Activated CD8-positive, alpha-beta memory T cell treated with anti-CD3 and anti-CD28 coated beads, Interleukin-2, amount 50 U/mL, for 48 hours (primary cell): ENCODE measurements at regions not wholly inside any gene's neighbourhood (a gene's known extent, or its start where the extent isn't known, plus 50 kb on each side); places are given as distances from the start of the nearest gene placed in this dataset.

Experiments
- DNase-seq: peaks from one replicate; pipeline ENCODE4 v3.0.0-alpha.2; 2020

- no peak for DNase-seq
These were observed 636.1 kb upstream of the KLF4 start for GRCh38 chr9:108125625-108126024.

GRCh38 chr9:108119530-108120113, 630.1 kb upstream of the KLF4 start:
- no peak for DNase-seq

- no peak for DNase-seq
These were observed 628.2 kb upstream of the KLF4 start for GRCh38 chr9:108117795-108118194.

DNA sequence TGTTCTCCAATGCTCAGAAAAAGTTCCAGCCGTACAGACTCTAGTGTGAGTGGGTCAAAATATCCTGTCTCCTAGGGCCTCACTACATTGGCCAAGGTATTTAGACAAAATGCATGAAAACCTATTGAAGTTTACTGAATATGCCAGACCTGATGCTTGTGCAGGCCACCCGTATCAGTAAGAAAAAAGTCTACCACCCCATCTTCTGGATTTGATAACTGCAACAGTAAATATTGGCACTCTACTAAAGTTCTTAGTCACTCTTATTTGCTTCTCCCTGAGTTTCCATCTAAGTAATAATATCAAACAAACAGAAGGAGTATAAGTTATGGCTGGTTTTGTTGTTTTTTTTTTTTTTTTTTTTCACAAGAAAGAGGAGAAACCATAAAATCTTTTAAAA, 627.7 kb upstream of the KLF4 start:
- DNase-seq: no peak

DNA sequence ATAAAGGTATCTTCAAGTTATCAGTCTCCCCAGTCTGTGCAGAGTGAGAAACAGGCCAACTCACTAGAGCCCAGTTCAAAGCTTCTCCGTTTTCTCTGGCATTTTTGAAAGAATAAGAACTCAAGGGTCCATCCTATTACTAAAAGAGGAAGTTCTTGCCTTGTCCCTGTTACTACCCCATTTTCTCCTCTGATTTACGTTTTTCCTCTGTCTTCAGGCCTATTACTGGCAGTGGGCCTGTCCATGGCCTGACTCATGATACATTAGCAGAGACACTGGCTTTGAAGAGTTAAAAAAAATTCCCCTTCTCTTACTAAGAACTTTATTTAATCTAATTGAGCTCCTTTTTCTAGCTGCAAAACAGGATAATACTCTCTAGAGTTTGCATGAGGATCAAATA, 624.0 kb upstream of the KLF4 start:
- DNase-seq: no peak

DNA sequence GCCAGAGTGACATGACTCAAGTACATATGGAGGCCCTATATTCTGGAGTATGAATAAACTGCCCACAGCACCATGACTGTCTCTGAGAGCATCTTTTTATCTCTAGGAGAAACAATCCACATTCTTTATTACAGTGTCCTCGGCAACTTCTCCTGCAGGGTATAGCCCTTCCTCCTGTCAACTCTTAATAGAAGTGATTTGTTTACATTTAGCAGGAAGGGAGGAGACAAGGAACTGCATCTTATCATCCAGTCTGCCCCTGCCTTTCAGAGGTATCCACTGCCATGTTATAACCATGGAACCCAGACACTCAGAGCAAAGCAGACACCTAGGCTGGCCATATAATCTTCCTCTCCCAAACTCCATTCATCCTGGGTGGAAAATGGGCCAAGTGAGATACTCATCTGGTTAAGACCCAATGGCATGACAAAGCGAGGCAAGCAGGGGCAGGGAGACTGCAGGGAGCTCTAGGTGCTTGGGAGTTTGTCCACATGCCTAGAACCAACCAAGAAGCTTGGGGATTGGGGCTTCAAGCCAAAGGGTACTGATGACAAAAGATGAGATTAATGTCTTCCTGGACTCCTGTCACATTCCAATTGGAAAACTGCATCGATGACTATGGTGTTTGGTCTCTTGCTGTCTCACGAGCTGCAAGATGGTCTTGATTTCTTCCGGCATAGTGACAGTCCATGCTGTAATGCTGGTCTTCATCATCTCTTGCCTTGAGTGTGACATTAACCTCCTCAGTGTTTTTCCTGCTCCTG, 620.5 kb upstream of the KLF4 start:
- DNase-seq: no peak

DNA sequence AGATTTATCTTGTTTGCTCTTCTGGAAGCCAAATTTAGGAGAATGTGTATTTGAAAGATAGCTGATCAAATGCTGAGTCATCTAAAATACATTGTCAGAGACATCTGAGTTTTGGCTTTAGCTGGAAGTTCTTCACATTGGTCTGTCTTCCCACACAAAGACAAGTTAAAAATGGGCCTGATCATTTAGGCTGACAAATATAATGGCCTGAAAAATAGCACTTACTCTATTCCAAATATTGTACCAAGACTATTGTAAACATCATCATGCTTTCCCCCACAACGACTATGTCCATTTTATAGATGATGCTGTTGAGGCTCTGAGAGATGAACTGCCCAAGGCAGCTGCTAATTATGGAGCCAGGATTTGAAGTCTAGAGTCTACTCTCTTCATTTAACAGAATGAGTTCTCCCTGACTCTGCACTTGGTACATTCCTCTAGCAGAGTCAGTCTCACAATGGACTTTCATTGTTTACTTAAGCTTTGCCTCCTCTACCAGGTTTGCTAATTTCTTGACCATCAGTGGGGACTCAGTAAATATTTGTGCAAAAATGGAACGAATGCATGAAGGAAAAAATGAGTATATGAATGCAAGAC, 619.4 kb upstream of the KLF4 start:
- DNase-seq: no peak

- no peak for DNase-seq
These were observed 618.8 kb upstream of the KLF4 start for GRCh38 chr9:108108280-108108851.

- no peak for DNase-seq
These were observed 616.3 kb upstream of the KLF4 start for GRCh38 chr9:108105885-108106284.

- no peak for DNase-seq
These were observed 615.4 kb upstream of the KLF4 start for GRCh38 chr9:108104991-108105390.

GRCh38 chr9:108103046-108103693, 613.6 kb upstream of the KLF4 start:
- DNase-seq: no peak

DNA sequence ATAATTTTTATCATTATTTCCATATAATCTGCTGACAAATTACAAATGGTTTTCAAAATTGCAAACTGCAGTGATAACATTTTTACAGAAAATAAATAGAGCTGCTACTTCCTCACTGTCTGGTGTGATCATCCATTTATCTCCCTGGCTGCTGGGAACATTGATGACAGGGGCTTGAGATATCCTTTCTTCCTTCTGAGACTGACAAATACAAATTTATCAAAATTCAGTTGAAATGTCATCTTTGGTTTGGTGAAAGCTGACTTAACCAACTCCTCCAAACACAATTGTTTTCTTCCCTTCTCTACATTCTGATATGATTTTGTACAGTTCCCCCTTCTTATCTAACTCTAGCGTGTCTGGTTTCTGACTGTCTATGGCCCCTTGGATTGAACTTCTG, 611.8 kb upstream of the KLF4 start:
- no peak for DNase-seq

- no peak for DNase-seq
These were observed 611.0 kb upstream of the KLF4 start for GRCh38 chr9:108100571-108100970.

DNA sequence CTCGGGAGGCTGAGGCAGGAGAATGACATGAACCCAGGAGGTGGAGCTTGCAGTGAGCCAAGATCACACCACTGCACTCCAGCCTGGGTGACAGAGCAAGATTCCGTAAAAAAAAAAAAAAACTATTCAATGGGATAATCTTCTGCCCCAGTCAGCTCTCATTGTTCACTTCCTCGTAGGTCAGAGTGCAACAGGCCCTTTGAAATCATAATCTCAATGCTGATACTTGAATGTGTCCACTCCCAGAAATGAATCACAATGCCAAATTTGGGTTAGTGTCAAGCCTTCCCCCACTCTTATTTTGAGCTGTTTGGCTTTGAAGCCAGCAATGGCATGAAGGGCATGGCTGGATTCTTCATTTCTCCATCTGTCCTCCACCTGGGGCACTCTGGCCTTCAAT, 610.3 kb upstream of the KLF4 start:
- no peak for DNase-seq

DNA sequence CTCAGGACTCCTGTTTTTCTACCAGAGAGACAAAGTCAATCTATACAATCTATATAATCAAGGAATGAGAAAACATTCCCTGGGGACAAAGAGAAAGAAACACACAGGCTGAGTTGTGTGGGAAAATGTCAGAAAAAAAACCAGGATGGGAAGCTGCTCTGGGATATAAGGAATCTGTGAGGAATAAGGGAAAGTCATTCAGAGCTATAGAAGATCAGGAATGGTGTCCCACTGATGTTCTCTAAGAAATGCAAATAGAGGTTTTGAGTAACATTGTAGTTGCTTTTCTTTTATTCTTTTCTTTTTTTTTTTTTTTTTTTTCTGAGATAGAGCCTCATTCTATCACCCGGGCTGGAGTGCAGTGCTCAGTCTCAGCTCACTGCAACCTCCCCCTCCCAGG, 605.9 kb upstream of the KLF4 start:
- no peak for DNase-seq

GRCh38 chr9:108094676-108094993, 605.1 kb upstream of the KLF4 start:
- DNase-seq: no peak

GRCh38 chr9:108093773-108094675, 604.5 kb upstream of the KLF4 start:
- DNase-seq: no peak

DNA sequence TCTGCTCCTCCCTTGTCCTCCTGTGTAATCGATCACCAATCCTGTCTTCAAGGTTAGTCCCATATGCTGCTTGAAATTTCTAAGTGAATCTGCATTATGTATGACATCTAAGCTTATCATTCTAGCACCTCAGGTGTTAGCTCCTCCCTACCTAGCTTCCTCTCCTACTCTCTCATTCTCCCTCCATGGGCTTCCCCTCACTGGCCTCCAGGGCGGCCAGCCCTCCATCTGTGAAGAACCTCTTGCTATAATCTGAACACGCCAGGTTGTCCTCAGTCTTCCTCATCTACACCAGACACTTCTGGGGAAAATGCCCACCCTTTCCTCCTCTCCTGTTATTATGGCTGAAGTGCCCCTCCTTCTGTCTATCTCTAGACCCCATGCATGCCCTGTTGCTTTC, 599.3 kb upstream of the KLF4 start:
- DNase-seq: no peak

DNA sequence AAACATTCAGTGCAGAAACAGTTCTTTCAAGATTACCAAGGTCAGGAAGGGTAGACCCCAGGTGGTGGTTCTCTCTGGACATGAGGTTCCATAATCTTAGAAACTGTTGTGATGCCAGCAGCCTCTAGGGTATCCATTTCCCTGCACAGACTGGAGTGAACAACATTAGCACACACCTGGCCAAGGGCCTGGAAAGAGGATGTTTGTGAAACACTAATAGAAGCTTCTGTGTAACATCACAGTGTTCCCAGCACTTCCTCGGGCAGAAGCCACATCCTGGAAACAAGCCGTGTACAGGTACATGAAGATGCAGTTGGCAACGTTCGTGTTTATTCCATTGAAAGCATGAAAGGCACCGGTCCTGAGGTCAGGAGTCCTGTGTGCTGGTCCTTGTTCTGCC, 598.2 kb upstream of the KLF4 start:
- DNase-seq: no peak

DNA sequence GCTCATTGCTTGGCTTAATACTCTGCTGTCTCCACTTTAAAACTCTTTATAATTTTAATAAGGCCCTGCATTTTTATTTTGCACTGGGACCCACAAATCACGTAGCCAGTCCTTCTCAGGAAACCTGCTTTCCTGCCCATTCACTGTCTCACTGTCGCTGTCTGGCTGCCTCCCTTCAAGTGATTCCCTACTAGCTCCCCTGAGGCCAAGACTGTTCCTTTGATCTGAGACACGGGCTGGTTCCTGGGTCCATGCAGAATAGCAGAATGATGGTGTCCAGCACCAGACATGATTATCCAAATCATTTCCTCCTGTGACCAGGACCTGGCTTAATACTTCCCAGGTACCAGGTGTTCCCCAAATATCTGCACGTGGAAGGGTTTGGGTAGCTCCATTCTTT, 597.1 kb upstream of the KLF4 start:
- DNase-seq: no peak

GRCh38 chr9:108085294-108085693, 595.7 kb upstream of the KLF4 start:
- no peak for DNase-seq

DNA sequence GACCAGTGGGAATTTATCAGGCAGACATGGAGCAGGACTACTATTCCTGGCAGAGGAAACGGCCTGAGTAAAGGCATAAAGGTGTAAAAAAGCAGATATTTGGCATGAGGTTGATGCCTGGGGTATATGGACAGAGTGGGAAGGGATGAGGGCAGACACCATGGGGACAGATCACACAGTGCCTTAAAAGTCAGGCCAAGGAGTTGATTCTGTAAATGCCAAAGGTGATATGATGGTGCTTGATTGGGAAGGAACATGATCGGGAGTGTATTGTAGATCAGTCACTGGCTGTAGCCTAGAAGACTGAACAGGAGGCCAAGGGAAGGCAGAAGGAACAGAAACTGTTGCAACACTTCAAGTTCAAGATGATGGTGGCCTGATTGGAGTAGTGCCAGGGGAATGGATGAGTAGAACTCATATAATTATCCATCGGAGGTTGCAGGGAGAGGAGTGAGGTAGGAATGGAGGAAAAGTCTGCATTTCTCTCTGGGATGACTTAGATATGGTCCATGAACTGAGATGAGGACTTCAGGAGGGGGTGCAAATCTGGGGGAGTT, 594.3 kb upstream of the KLF4 start:
- no peak for DNase-seq
